PC-9 (cell line): ENCODE measurements at regions not wholly inside any gene's neighbourhood (a gene's known extent, or its start where the extent isn't known, plus 50 kb on each side); places are given as distances from the start of the nearest gene placed in this dataset.

ENCODE experiments used
- BruUV-seq: library from RNA; stranded (reverse); fragments of 400-500 nt; replicated peaks from 2 replicates; lab custom pipeline; 2021; lab: Mats Ljungman, UMichigan
- CTCF ChIA-PET: fragments of 300-600 bp; sonication (Branson Sonifier 250); formaldehyde crosslinking; loops from one replicate; lab custom pipeline; 2022; ENCODE audit warnings: antibody characterized with exemption; lab: Charles Lee
- POLR2A ChIA-PET: fragments of 300-600 bp; sonication (Branson Sonifier 250); formaldehyde crosslinking; loops from one replicate; lab custom pipeline; 2022; ENCODE audit warnings: antibody characterized with exemption; ENCODE audit not compliant: unreplicated experiment; lab: Charles Lee
- DNase-seq, 2 experiments: peaks; one replicate each; pipeline versions ENCODE4 v3.0.0 to v3.0.0-alpha.2; 2015 to 2022; ENCODE audit warnings: mixed read lengths in 1 of 2
- H2AFZ ChIP-seq: fragments of 200-600 bp; sonication (generic); 2 replicates; pipeline ENCODE4 v1.8.1; 2017; ENCODE audit warnings: antibody characterized with exemption
- H3F3A ChIP-seq: fragments of 200-600 bp; sonication (generic); 2 replicates; pipeline ENCODE4 v1.8.1; 2017; ENCODE audit warnings: antibody characterized with exemption, mild to moderate bottlenecking, low read depth; ENCODE audit not compliant: insufficient read depth
- H3K27ac ChIP-seq: fragments of 200-600 bp; sonication (generic); 2 replicates; pipeline ENCODE4 v1.6.1; 2016; ENCODE audit warnings: mixed run types
- H3K27me3 ChIP-seq: fragments of 200-600 bp; sonication (generic); 2 replicates; pipeline ENCODE4 v1.6.1; 2016; ENCODE audit warnings: low read depth, mixed run types; ENCODE audit not compliant: insufficient read depth
- H3K36me3 ChIP-seq: fragments of 200-600 bp; sonication (generic); 2 replicates; pipeline ENCODE4 v1.6.1; 2016; ENCODE audit warnings: low read depth, mixed run types
- H3K4me1 ChIP-seq: fragments of 200-600 bp; sonication (generic); replicated peaks from 2 replicates; pipeline ENCODE4 v1.6.1; 2016; ENCODE audit warnings: mixed run types; ENCODE audit not compliant: insufficient read depth
- H3K4me2 ChIP-seq: fragments of 200-600 bp; sonication (generic); 2 replicates; pipeline ENCODE4 v1.6.1; 2017; ENCODE audit warnings: mixed run types
- H3K4me3 ChIP-seq: fragments of 200-600 bp; sonication (generic); 2 replicates; pipeline ENCODE4 v1.6.1; 2016; ENCODE audit warnings: mixed run types
- H3K79me2 ChIP-seq: fragments of 200-600 bp; sonication (generic); 2 replicates; pipeline ENCODE4 v1.6.1; 2017; ENCODE audit warnings: low read depth, mixed run types
- H3K9me2 ChIP-seq: fragments of 200-600 bp; sonication (generic); 2 replicates; pipeline ENCODE4 v1.8.1; 2017; ENCODE audit warnings: mild to moderate bottlenecking; ENCODE audit not compliant: insufficient read depth
- H3K9me3 ChIP-seq: fragments of 200-600 bp; sonication (generic); 2 replicates; pipeline ENCODE4 v1.8.1; 2016; ENCODE audit warnings: low read depth; ENCODE audit not compliant: insufficient read depth
- H4K20me1 ChIP-seq: fragments of 200-600 bp; sonication (generic); 2 replicates; pipeline ENCODE4 v1.8.1; 2017; ENCODE audit not compliant: insufficient read depth
- CTCF ChIP-seq: fragments of 200-600 bp; sonication (generic); conservative IDR thresholded peaks from 2 replicates; pipeline ENCODE4 v1.6.1; 2017; ENCODE audit warnings: mixed run types, antibody characterized with exemption, mild to moderate bottlenecking, moderate library complexity
- EZH2 ChIP-seq: fragments of 200-600 bp; sonication (generic); IDR thresholded peaks from 2 replicates; pipeline ENCODE4 v1.8.0; 2017; ENCODE audit warnings: antibody characterized with exemption, low read depth
- intact Hi-C: fragments of 100-400 bp; cut with micrococcal nuclease; formaldehyde crosslinking; loops from one replicate; pipeline ENCODE4 v1.10.0; 2022; ENCODE audit not compliant: unreplicated experiment

GRCh38 chrX:5306654-5307121 is 922.0 kb downstream of the NLGN4X start:
- ChIA-PET CTCF (no interaction called here), POLR2A (no interaction called here)
- no peak for DNase-seq
- TF ChIP-seq CTCF (no peak), EZH2 (no peak)
- Histone ChIP-seq H3K4me1 (no peaks in the 10 kb centered on the region), H4K20me1 (no peaks in the 10 kb centered on the region), H3K36me3 (no peaks in the 10 kb centered on the region), H3K9me3 (no peaks in the 10 kb centered on the region), H3K79me2 (no peaks in the 10 kb centered on the region), H3K27me3 (no peaks in the 10 kb centered on the region), H3F3A (no peaks in the 10 kb centered on the region), H3K27ac (no peak overlapping the region), H3K4me3 (no peak overlapping the region), H3K4me2 (no peak overlapping the region), H2AFZ (no peak overlapping the region), H3K9me2 (no peaks in the 10 kb centered on the region)
- intact Hi-C loops: no loop called here
- BruUV-seq: no TSS peak

GRCh38 chrX:5305452-5305851 is 923.2 kb downstream of the NLGN4X start:
- H3F3A ChIP-seq: no peaks in the 10 kb centered on the region
- ChIA-PET CTCF (no interaction called here), POLR2A (no interaction called here)
- no peak overlapping the region for H3K27ac ChIP-seq
- no peaks in the 10 kb centered on the region for H3K36me3 ChIP-seq
- DNase-seq: no peak
- TF ChIP-seq CTCF (no peak), EZH2 (no peak)
- intact Hi-C loops: no loop called here
- H3K27me3 ChIP-seq: no peaks in the 10 kb centered on the region
- no peaks in the 10 kb centered on the region for H4K20me1 ChIP-seq
- no peak overlapping the region for H3K4me2 ChIP-seq
- H3K9me2 ChIP-seq: no peaks in the 10 kb centered on the region
- no TSS peak for BruUV-seq
- H2AFZ ChIP-seq: no peak overlapping the region
- H3K9me3 ChIP-seq: no peaks in the 10 kb centered on the region
- no peaks in the 10 kb centered on the region for H3K4me1 ChIP-seq
- no peaks in the 10 kb centered on the region for H3K79me2 ChIP-seq
- H3K4me3 ChIP-seq: no peak overlapping the region

- no peak overlapping the region for H2AFZ ChIP-seq
- no peak for DNase-seq
- H3F3A ChIP-seq: no peaks in the 10 kb centered on the region
- no peak overlapping the region for H3K27ac ChIP-seq
- H3K4me1 ChIP-seq: no peaks in the 10 kb centered on the region
- POLR2A ChIA-PET: no interaction called here
- no peaks in the 10 kb centered on the region for H3K36me3 ChIP-seq
- no peaks in the 10 kb centered on the region for H4K20me1 ChIP-seq
- BruUV-seq: no TSS peak
- no peak for TF ChIP-seq EZH2
- TF ChIP-seq CTCF: no peak
- intact Hi-C loops: no loop called here
- CTCF ChIA-PET: no interaction called here
- H3K27me3 ChIP-seq: no peaks in the 10 kb centered on the region
- no peaks in the 10 kb centered on the region for H3K79me2 ChIP-seq
- H3K4me2 ChIP-seq: no peak overlapping the region
- H3K9me2 ChIP-seq: no peaks in the 10 kb centered on the region
- H3K9me3 ChIP-seq: no peaks in the 10 kb centered on the region
- no peak overlapping the region for H3K4me3 ChIP-seq
Observed at GRCh38 chrX:5295004-5295403, 933.7 kb downstream of the NLGN4X start.
